GM18868 (cell line): ENCODE measurements at regions not wholly inside any gene's neighbourhood (a gene's known extent, or its start where the extent isn't known, plus 50 kb on each side); places are given as distances from the start of the nearest gene placed in this dataset.
"Not testable (repeated sequence)": the region's sequence is repeated elsewhere in the genome, so short reads cannot be mapped to it uniquely, and the experiment has no call there.

Experiments
- ATAC-seq: cut with Tn5 transposase; IDR thresholded peaks from one replicate; pipeline ENCODE4 v1.9.1; 2021; ENCODE audit warnings: mild to moderate bottlenecking, moderate library complexity; ENCODE audit not compliant: unreplicated experiment

- ATAC-seq: no peak
Measured at GRCh38 chr13:106103779-106104178, 431.7 kb downstream of the EFNB2 start.

GRCh38 chr13:106102786-106103185 is 432.7 kb downstream of the EFNB2 start:
- ATAC-seq: no peak

- ATAC-seq: no peak
Measured at GRCh38 chr13:106101201-106101600, 434.3 kb downstream of the EFNB2 start.

- peak; percentile 76 for ATAC-seq
Measured at GRCh38 chr13:106100171-106100919, 435.1 kb downstream of the EFNB2 start.

- no peak for ATAC-seq
Measured at GRCh38 chr13:106099765-106100164, 435.7 kb downstream of the EFNB2 start.

GRCh38 chr13:106098778-106099177 is 436.7 kb downstream of the EFNB2 start:
- no peak for ATAC-seq

- no peak for ATAC-seq
Measured at GRCh38 chr13:106096661-106097092, 438.8 kb downstream of the EFNB2 start.

- ATAC-seq: no peak
Measured at GRCh38 chr13:106095919-106096318, 439.5 kb downstream of the EFNB2 start.

GRCh38 chr13:106095406-106095805 is 440.1 kb downstream of the EFNB2 start:
- ATAC-seq: no peak

- ATAC-seq: no peak
Measured at GRCh38 chr13:106090001-106090400, 445.5 kb downstream of the EFNB2 start.

- ATAC-seq: no peak
Measured at GRCh38 chr13:106089261-106089980, 446.0 kb downstream of the EFNB2 start.

- ATAC-seq: no peak
Measured at GRCh38 chr13:106088085-106088484, 447.4 kb downstream of the EFNB2 start.

- ATAC-seq: no peak
Measured at GRCh38 chr13:106087201-106087600, 448.3 kb downstream of the EFNB2 start.

- ATAC-seq: peak; percentile 95
Measured at GRCh38 chr13:106083620-106084350, 451.7 kb downstream of the EFNB2 start.

- not testable (repeated sequence) for ATAC-seq
Measured at GRCh38 chr13:106081221-106081620, 454.2 kb downstream of the EFNB2 start.

GRCh38 chr13:106078191-106078590 is 457.3 kb downstream of the EFNB2 start:
- ATAC-seq: no peak

GRCh38 chr13:106077017-106077416 is 458.4 kb downstream of the EFNB2 start:
- no peak for ATAC-seq

- no peak for ATAC-seq
Measured at GRCh38 chr13:106072014-106072413, 463.4 kb downstream of the EFNB2 start.

- no peak for ATAC-seq
Measured at GRCh38 chr13:106063591-106064313, 471.7 kb downstream of the EFNB2 start.

- no peak for ATAC-seq
Measured at GRCh38 chr13:106061781-106062180, 473.7 kb downstream of the EFNB2 start.

GRCh38 chr13:106056851-106057250 is 478.6 kb downstream of the EFNB2 start:
- no peak for ATAC-seq
